Right atrium auricular region (tissue), 2 donors: ENCODE measurements at regions not wholly inside any gene's neighbourhood (a gene's known extent, or its start where the extent isn't known, plus 50 kb on each side); places are given as distances from the start of the nearest gene placed in this dataset.

ENCODE experiments used
- DNase-seq: peaks from one replicate; pipeline ENCODE4 v3.0.0-alpha.2; 2019; ENCODE audit warnings: low spot score
- H3K27ac ChIP-seq, 2 donors: fragments of 200-600 bp; sonication (generic); 1 replicate in 1 of 2; 2 replicates in 1 of 2; pipeline ENCODE4 v1.5.1; 2016 to 2019
- H3K27me3 ChIP-seq, 2 donors: fragments of 200-600 bp; sonication (generic); one replicate each; pipeline versions ENCODE4 v1.5.1 to v1.6.0; 2017 to 2019
- H3K36me3 ChIP-seq: fragments of 200-600 bp; sonication (generic); one replicate; pipeline ENCODE4 v1.5.1; 2016
- H3K4me1 ChIP-seq, 2 donors: fragments of 200-600 bp; sonication (generic); one replicate each; pipeline versions ENCODE4 v1.5.1 to v1.6.0; 2017 to 2019
- H3K4me3 ChIP-seq, 2 donors: fragments of 200-600 bp; sonication (generic); 1 replicate in 1 of 2; 2 replicates in 1 of 2; pipeline ENCODE4 v1.5.1; 2017 to 2019; ENCODE audit warnings: mild to moderate bottlenecking in 1 of 2, moderate library complexity in 1 of 2
- H3K9me3 ChIP-seq, 2 donors: fragments of 200-600 bp; sonication (generic); one replicate each; pipeline ENCODE4 v1.5.1; 2019
- CTCF ChIP-seq, 2 donors: fragments of 200-600 bp; sonication (generic); IDR thresholded peaks; one replicate each; pipeline ENCODE4 v1.5.1; 2019; ENCODE audit warnings: antibody characterized with exemption in 2 of 2

- no peak for TF ChIP-seq CTCF (IDR thresholded peaks at IDR 0.05)
- DNase-seq = no peak
These were observed 521.0 kb upstream of the ARID1B start for GRCh38 chr6:156256161-156256560.

DNA sequence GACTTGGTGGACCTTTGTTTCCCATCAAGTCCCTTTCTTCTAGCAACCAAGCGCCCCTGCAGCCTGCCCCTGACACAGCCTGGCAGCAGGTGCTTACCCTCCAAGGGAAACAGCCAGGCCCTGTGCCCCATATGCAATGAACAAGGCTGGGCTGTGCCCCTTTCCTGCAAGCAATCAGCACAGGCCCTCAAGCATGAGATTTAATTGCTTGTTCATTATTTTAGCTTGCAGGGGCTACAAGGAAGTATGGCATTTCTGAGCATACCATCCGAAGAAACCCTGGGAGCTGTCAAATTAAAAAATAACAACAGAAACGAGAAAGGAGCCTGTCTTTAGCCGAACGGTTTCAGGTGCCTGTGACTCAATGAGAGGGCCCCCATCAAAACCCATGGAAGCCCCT is 522.9 kb upstream of the ARID1B start:
- Histone ChIP-seq H3K36me3 (no peaks in the 10 kb centered on the region), H3K4me1 (no peaks in the 10 kb centered on the region), H3K27ac (no peak overlapping the region), H3K9me3 (no peaks in the 10 kb centered on the region), H3K4me3 (no peak overlapping the region), H3K27me3 (no peaks in the 10 kb centered on the region)
- DNase-seq = no peak
- no peak for TF ChIP-seq CTCF (IDR thresholded peaks at IDR 0.05)

More at GRCh38 chr6:156256161-156256560, 521.0 kb upstream of the ARID1B start:
- Histone ChIP-seq H3K4me1 (no peaks in the 10 kb centered on the region), H3K27me3 (no peaks in the 10 kb centered on the region), H3K27ac (no peak overlapping the region), H3K4me3 (no peak overlapping the region), H3K9me3 (no peaks in the 10 kb centered on the region), H3K36me3 (no peaks in the 10 kb centered on the region)

DNA sequence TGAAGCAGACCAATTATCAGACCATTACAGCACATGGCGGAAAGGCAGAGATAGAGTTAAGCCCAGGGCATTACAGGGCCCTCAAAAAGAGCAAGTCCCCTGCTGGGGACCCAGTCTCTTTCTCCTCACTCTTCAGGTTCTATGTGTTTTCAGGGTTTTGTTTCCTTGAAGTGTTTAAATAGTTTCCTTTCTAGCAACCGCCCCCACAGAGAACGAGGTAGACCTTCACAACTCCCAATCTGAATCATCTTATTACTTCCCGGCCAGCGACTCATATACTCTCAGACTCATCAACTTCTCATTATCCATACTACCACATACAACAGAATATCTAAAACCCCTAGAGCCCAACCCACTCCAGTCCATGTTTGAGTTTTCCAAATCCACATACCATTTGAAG is 526.6 kb upstream of the ARID1B start:
- Histone ChIP-seq H3K4me1 (no peaks in the 10 kb centered on the region), H3K27me3 (no peaks in the 10 kb centered on the region), H3K36me3 (no peaks in the 10 kb centered on the region), H3K9me3 (no peaks in the 10 kb centered on the region), H3K27ac (no peak overlapping the region), H3K4me3 (no peak overlapping the region)
- DNase-seq = no peak
- no peak for TF ChIP-seq CTCF (IDR thresholded peaks at IDR 0.05)

- H3K9me3 ChIP-seq = no peaks in the 10 kb centered on the region
- no peaks in the 10 kb centered on the region for H3K4me1 ChIP-seq
- H3K27ac ChIP-seq = no peak overlapping the region
- H3K4me3 ChIP-seq = no peak overlapping the region
- no peak for DNase-seq
- TF ChIP-seq CTCF (IDR thresholded peaks at IDR 0.05) = no peak
- no peaks in the 10 kb centered on the region for H3K27me3 ChIP-seq
- no peaks in the 10 kb centered on the region for H3K36me3 ChIP-seq
These were observed 535.0 kb upstream of the ARID1B start for GRCh38 chr6:156242206-156242605.

DNA sequence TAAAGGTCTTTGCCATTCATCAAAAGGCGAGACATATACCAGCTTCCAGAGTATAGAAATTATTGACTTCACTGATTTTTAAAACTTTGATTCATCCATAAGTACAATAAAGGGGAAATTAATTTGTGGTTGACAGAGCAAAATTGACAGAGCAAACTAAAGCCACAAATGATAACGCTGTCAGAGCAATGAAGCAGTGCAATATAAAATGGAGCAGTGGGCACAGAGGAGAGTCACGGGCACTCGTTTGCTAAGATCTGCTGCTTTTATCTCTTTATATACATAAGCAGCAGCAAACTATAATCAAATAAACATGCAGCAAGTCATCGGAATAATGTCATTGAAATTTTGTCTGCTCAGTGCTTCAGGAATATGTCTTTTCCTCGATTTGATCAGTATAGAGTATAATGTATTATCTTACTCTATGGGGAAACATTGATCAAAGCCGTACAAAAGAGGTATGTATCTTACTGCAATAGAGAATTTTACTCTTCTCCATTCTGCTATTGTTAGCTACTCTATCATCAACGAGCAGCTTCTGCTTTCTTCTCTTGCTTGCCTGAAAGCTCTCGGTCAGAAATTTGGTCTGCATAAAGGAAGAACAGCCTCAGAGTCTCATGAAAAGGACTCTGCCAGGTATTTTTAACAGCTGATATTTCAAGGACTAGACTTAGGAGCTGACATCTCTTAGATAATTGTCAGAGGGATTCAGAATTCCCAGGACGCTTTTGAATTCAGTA is 546.0 kb upstream of the ARID1B start:
- Histone ChIP-seq H3K4me1 (no peaks in the 10 kb centered on the region), H3K9me3 (no peaks in the 10 kb centered on the region), H3K27me3 (no peaks in the 10 kb centered on the region), H3K4me3 (no peak overlapping the region), H3K36me3 (no peaks in the 10 kb centered on the region), H3K27ac (no peak overlapping the region)
- no peak for DNase-seq
- no peak for TF ChIP-seq CTCF (IDR thresholded peaks at IDR 0.05)

DNA sequence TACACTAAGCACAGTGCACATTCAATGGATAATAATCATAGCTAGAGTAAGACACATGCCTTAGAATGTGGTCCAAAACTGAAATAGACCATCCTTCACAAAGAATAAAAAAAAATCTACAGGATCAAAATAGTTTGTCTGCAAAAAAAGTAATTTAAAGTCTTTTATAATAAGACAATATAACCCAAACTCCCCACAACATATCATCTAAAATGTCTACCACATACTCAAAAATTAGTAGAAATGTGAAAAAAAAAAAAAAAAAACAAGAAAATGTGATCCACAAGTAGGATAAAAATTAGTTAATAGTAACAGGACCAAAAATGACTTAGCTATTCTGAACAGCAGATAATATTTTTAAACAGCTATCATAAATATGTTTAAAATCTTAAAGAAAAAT is 557.2 kb upstream of the ARID1B start:
- Histone ChIP-seq H3K4me3 (no peak overlapping the region), H3K27me3 (no peaks in the 10 kb centered on the region), H3K36me3 (no peaks in the 10 kb centered on the region), H3K27ac (no peak overlapping the region), H3K4me1 (no peaks in the 10 kb centered on the region), H3K9me3 (peaks cover 0 to 6% of the 10 kb centered on the region in 2 donors)
- TF ChIP-seq CTCF (IDR thresholded peaks at IDR 0.05) = no peak
- DNase-seq = no peak
